Gastroesophageal sphincter (tissue), 4 donors: ENCODE measurements at regions not wholly inside any gene's neighbourhood (a gene's known extent, or its start where the extent isn't known, plus 50 kb on each side); places are given as distances from the start of the nearest gene placed in this dataset.
A peak's percentile ranks its signal among the peaks of the same experiment; 100 is the strongest.

Experiments
- ATAC-seq: fragments of 150-250 bp; one replicate; pipeline ENCODE4 v1.9.1; 2016; ENCODE audit warnings: mild to moderate bottlenecking, moderate library complexity
- H3K27ac ChIP-seq, 4 donors: fragments of 200-600 bp; sonication (generic) in 3 of 4; 1 replicate in 3 of 4; 2 replicates in 1 of 4; pipeline ENCODE4 v1.5.1; 2016 to 2019
- H3K27me3 ChIP-seq: fragments of 200-600 bp; sonication (generic); one replicate; pipeline ENCODE4 v1.5.1; 2019
- H3K36me3 ChIP-seq, 2 donors: fragments of 200-600 bp; sonication (generic); one replicate each; pipeline ENCODE4 v1.5.1; 2019; ENCODE audit warnings: control low read depth in 1 of 2
- H3K4me1 ChIP-seq, 3 donors: fragments of 200-600 bp; sonication (generic); 1 replicate in 2 of 3; 2 replicates in 1 of 3; pipeline ENCODE4 v1.5.1; 2016 to 2019; ENCODE audit warnings: control low read depth in 2 of 3
- H3K4me3 ChIP-seq, 2 donors: fragments of 200-600 bp; sonication (generic); one replicate each; pipeline ENCODE4 v1.5.1; 2019; ENCODE audit warnings: mild to moderate bottlenecking in 1 of 2, moderate library complexity in 1 of 2
- H3K9me3 ChIP-seq, 3 donors: fragments of 200-600 bp; sonication (generic); one replicate each; pipeline ENCODE4 v1.5.1; 2017 to 2019; ENCODE audit warnings: control low read depth in 2 of 3
- CTCF ChIP-seq, 4 experiments: fragments of 200-600 bp in 2 of 4; fragments of 450-650 bp in 2 of 4; sonication (generic) in 1 of 4; IDR thresholded peaks; one replicate each; pipeline ENCODE4 v1.5.1; 2017 to 2019; ENCODE audit warnings: antibody characterized with exemption in 4 of 4, mild to moderate bottlenecking in 2 of 4, moderate library complexity in 2 of 4
- EP300 ChIP-seq: sonication (generic); formaldehyde crosslinking; IDR thresholded peaks from one replicate; pipeline ENCODE4 v1.6.1; 2017; ENCODE audit warnings: antibody characterized with exemption, mild to moderate bottlenecking
- POLR2A ChIP-seq, 2 donors: fragments of 450-650 bp; IDR thresholded peaks; one replicate each; pipeline ENCODE4 v1.6.1; 2017; ENCODE audit warnings: antibody characterized with exemption in 2 of 2, mild to moderate bottlenecking in 2 of 2, moderate library complexity in 1 of 2
- POLR2AphosphoS5 ChIP-seq: sonication (generic); formaldehyde crosslinking; IDR thresholded peaks from one replicate; pipeline ENCODE4 v1.6.1; 2017; ENCODE audit warnings: antibody characterized with exemption
- WGBS, 2 donors: methylation state at CpG; one replicate each; pipeline ENCODE4 v1.1.5; 2018; ENCODE audit warnings: low coverage in 1 of 2; 5-methylcytosine and 5-hydroxymethylcytosine counted together

- Histone ChIP-seq H3K27me3 (no peaks in the 10 kb centered on the region), H3K27ac (peak overlapping the region; percentile 78 to 82 (median 82)), H3K4me3 (no peak overlapping the region), H3K4me1 (peaks cover 11 to 31% (median 17%) of the 10 kb centered on the region in 3 donors), H3K9me3 (no peaks in the 10 kb centered on the region), H3K36me3 (no peaks in the 10 kb centered on the region)
- WGBS, 2 donors: 62 to 74% methylated on average over 5 to 7 of the region's 7 CpGs
- TF ChIP-seq CTCF (IDR thresholded peaks at IDR 0.05) (no peak), EP300 (no peak)
- ATAC-seq: no peak
Measured at GRCh38 chr10:10871352-10871751, 146.3 kb upstream of the CELF2 start.

- peak; percentile 94 for ATAC-seq
- H3K27ac ChIP-seq: peak overlapping the region; percentile 78 to 82 (median 82)
- no peak overlapping the region for H3K4me3 ChIP-seq
- no peaks in the 10 kb centered on the region for H3K27me3 ChIP-seq
- no peak for TF ChIP-seq POLR2A (IDR thresholded peaks at IDR 0.05)
- TF ChIP-seq POLR2AphosphoS5: peak; percentile 72
- no peak for TF ChIP-seq EP300
- H3K4me1 ChIP-seq: peaks cover 11 to 31% (median 17%) of the 10 kb centered on the region in 3 donors
- H3K9me3 ChIP-seq: no peaks in the 10 kb centered on the region
- 6 to 7% methylated on average over 4 to 6 of the region's 6 CpGs for WGBS, 2 donors
- H3K36me3 ChIP-seq: no peaks in the 10 kb centered on the region
Measured at GRCh38 chr10:10872035-10872673, 145.5 kb upstream of the CELF2 start.

GRCh38 chr10:10872764-10873163 lies 144.9 kb upstream of the CELF2 start:
- Histone ChIP-seq H3K27ac (peak overlapping the region; percentile 78 to 82 (median 82)), H3K4me1 (peaks cover 11 to 31% (median 17%) of the 10 kb centered on the region in 3 donors), H3K27me3 (no peaks in the 10 kb centered on the region), H3K4me3 (no peak overlapping the region), H3K36me3 (no peaks in the 10 kb centered on the region), H3K9me3 (no peaks in the 10 kb centered on the region)
- no peak for ATAC-seq
- 50 to 81% methylated on average over 2 of the region's 2 CpGs for WGBS, 2 donors
- TF ChIP-seq POLR2A (IDR thresholded peaks at IDR 0.05): no peak
- no peak for TF ChIP-seq EP300
- no peak for TF ChIP-seq CTCF (IDR thresholded peaks at IDR 0.05)
- TF ChIP-seq POLR2AphosphoS5: no peak

- no peaks in the 10 kb centered on the region for H3K27me3 ChIP-seq
- H3K27ac ChIP-seq: peak overlapping the region; percentile 2 to 82 (median 64)
- no peaks in the 10 kb centered on the region for H3K36me3 ChIP-seq
- WGBS, 2 donors: 80 to 92% methylated on average over 4 of the region's 4 CpGs
- no peak overlapping the region for H3K4me3 ChIP-seq
- TF ChIP-seq POLR2A (IDR thresholded peaks at IDR 0.05): no peak
- TF ChIP-seq POLR2AphosphoS5: no peak
- no peak for TF ChIP-seq EP300
- TF ChIP-seq CTCF (IDR thresholded peaks at IDR 0.05): no peak
- no peak for ATAC-seq
- H3K4me1 ChIP-seq: peaks cover 11 to 31% (median 17%) of the 10 kb centered on the region in 3 donors
- H3K9me3 ChIP-seq: no peaks in the 10 kb centered on the region
Measured at GRCh38 chr10:10873289-10873688, 144.4 kb upstream of the CELF2 start.

DNA sequence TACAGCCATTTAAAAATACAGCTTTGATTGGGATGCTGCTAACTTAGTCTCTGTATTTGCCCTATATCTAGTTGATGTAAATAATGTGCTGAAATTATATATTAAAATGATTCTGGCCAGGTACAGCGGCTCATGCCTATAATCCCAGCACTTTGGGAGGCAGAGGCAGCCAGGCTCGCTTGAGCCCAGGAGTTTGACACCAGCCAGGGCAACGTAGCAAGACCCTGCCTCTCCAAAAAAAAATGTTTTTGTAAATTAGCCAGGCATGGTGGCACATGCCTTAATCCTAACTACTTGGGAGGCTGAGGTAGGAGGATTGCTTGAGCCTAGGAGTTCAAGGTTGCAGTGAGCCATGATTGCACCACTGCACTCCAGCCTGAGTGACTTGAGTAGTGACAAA lies 143.8 kb upstream of the CELF2 start:
- 94% methylated on average over 3 of the region's 3 CpGs; no CpG with 5 or more reads in 1 of the 2 donors for WGBS, 2 donors
- H3K27ac ChIP-seq: peak overlapping the region in 1 of 4 donors; percentile 51
- H3K4me3 ChIP-seq: no peak overlapping the region
- no peaks in the 10 kb centered on the region for H3K27me3 ChIP-seq
- no peaks in the 10 kb centered on the region for H3K36me3 ChIP-seq
- no peak for ATAC-seq
- TF ChIP-seq EP300 (no peak), POLR2AphosphoS5 (no peak), POLR2A (IDR thresholded peaks at IDR 0.05) (no peak), CTCF (IDR thresholded peaks at IDR 0.05) (no peak)
- H3K9me3 ChIP-seq: no peaks in the 10 kb centered on the region
- peaks cover 11 to 32% (median 17%) of the 10 kb centered on the region in 3 donors for H3K4me1 ChIP-seq
